WTC11 (cell line): ENCODE measurements at regions not wholly inside any gene's neighbourhood (a gene's known extent, or its start where the extent isn't known, plus 50 kb on each side); places are given as distances from the start of the nearest gene placed in this dataset.

ENCODE experiments used
- ATAC-seq: fragments of 200-7000 bp; cut with Tn5 transposase; 2 replicates; pipeline ENCODE4 v1.10.0; 2021; ENCODE audit warnings: mild to moderate bottlenecking, moderate library complexity
- CTCF ChIA-PET: fragments of 300-600 bp; sonication (Branson Sonifier 250); formaldehyde crosslinking; loops from one replicate; lab custom pipeline; 2021; ENCODE audit warnings: antibody characterized with exemption; lab: Charles Lee
- POLR2A ChIA-PET: fragments of 350-600 bp; sonication (Branson Sonifier 250); formaldehyde crosslinking; loops from one replicate; lab custom pipeline; 2021; ENCODE audit warnings: antibody characterized with exemption; lab: Charles Lee
- DNase-seq: peaks from one replicate; pipeline ENCODE4 v3.0.0; 2021; ENCODE audit warnings: low spot score
- H3K27ac Mint-ChIP-seq: 2 replicates; pipeline ENCODE4 v1.8.0; 2021; ENCODE audit warnings: mixed read lengths
- H3K27me3 Mint-ChIP-seq: 2 replicates; pipeline ENCODE4 v1.8.0; 2021; ENCODE audit warnings: low read depth, mild to moderate bottlenecking, moderate library complexity, mixed read lengths
- H3K36me3 Mint-ChIP-seq: 2 replicates; pipeline ENCODE4 v1.8.0; 2021; ENCODE audit warnings: mixed read lengths
- H3K4me1 Mint-ChIP-seq: 2 replicates; pipeline ENCODE4 v1.8.0; 2022; ENCODE audit warnings: mixed read lengths
- H3K4me3 Mint-ChIP-seq: 2 replicates; pipeline ENCODE4 v1.8.0; 2021; ENCODE audit warnings: mild to moderate bottlenecking, moderate library complexity, mixed read lengths
- H3K9me3 Mint-ChIP-seq: 2 replicates; pipeline ENCODE4 v1.8.0; 2021; ENCODE audit warnings: mixed read lengths
- ATF3 ChIP-seq: sonication (generic); formaldehyde crosslinking; conservative IDR thresholded peaks from 2 replicates; pipeline ENCODE4 v1.8.1; 2022; ENCODE audit warnings: mild to moderate bottlenecking, missing genetic modification reagents
- ATF6 ChIP-seq: sonication (generic); formaldehyde crosslinking; IDR thresholded peaks from 2 replicates; pipeline ENCODE4 v1.8.1; 2023; ENCODE audit warnings: mild to moderate bottlenecking, missing genetic modification reagents
- CBFB ChIP-seq: sonication (generic); formaldehyde crosslinking; IDR thresholded peaks from 2 replicates; pipeline ENCODE4 v1.8.1; 2022; ENCODE audit warnings: mild to moderate bottlenecking, low read depth, missing genetic modification reagents
- CREB1 ChIP-seq: sonication (generic); formaldehyde crosslinking; IDR thresholded peaks from 2 replicates; pipeline ENCODE4 v1.8.0; 2023; ENCODE audit warnings: mild to moderate bottlenecking, missing genetic modification reagents
- E2F1 ChIP-seq: sonication (generic); formaldehyde crosslinking; IDR thresholded peaks from 2 replicates; pipeline ENCODE4 v1.8.0; 2022; ENCODE audit warnings: mild to moderate bottlenecking, missing genetic modification reagents
- E2F5 ChIP-seq: sonication (generic); formaldehyde crosslinking; IDR thresholded peaks from 2 replicates; pipeline ENCODE4 v1.8.1; 2022; ENCODE audit warnings: mild to moderate bottlenecking, moderate library complexity, missing genetic modification reagents
- FOXK1 ChIP-seq: sonication (generic); formaldehyde crosslinking; IDR thresholded peaks from 2 replicates; pipeline ENCODE4 v1.8.0; 2022; ENCODE audit warnings: mild to moderate bottlenecking, moderate library complexity, missing genetic modification reagents
- FOXP4 ChIP-seq: sonication (generic); formaldehyde crosslinking; IDR thresholded peaks from 2 replicates; pipeline ENCODE4 v1.8.0; 2022; ENCODE audit warnings: mild to moderate bottlenecking, missing genetic modification reagents
- GABPB1 ChIP-seq: sonication (generic); formaldehyde crosslinking; IDR thresholded peaks from 2 replicates; pipeline ENCODE4 v1.8.1; 2023; ENCODE audit warnings: mild to moderate bottlenecking, missing genetic modification reagents
- JAZF1 ChIP-seq: fragments of 250-450 bp; sonication (Bioruptor Pico); IDR thresholded peaks from 2 replicates; pipeline ENCODE4 v1.9.0; 2021; ENCODE audit warnings: moderate library complexity, mild to moderate bottlenecking, inconsistent platforms
- JUN ChIP-seq: sonication (generic); formaldehyde crosslinking; IDR thresholded peaks from 2 replicates; pipeline ENCODE4 v1.8.0; 2023; ENCODE audit warnings: mild to moderate bottlenecking, missing genetic modification reagents
- KAT7 ChIP-seq: sonication (generic); formaldehyde crosslinking; IDR thresholded peaks from 2 replicates; pipeline ENCODE4 v1.8.1; 2023; ENCODE audit warnings: missing genetic modification reagents, mild to moderate bottlenecking, borderline replicate concordance
- MAX ChIP-seq: sonication (generic); formaldehyde crosslinking; IDR thresholded peaks from 2 replicates; pipeline ENCODE4 v1.8.0; 2022; ENCODE audit warnings: mild to moderate bottlenecking, missing genetic modification reagents
- NFATC4 ChIP-seq: fragments of 250-450 bp; sonication (Bioruptor Pico); IDR thresholded peaks from 2 replicates; pipeline ENCODE4 v1.9.0; 2021; ENCODE audit warnings: mild to moderate bottlenecking
- NFE2L1 ChIP-seq: sonication (generic); formaldehyde crosslinking; IDR thresholded peaks from 2 replicates; pipeline ENCODE4 v1.8.1; 2023; ENCODE audit warnings: missing genetic modification reagents
- RORB ChIP-seq: fragments of 250-450 bp; sonication (Bioruptor Pico); IDR thresholded peaks from 2 replicates; pipeline ENCODE4 v1.9.0; 2021; ENCODE audit warnings: mild to moderate bottlenecking
- SOX15 ChIP-seq: fragments of 250-450 bp; sonication (Bioruptor Pico); IDR thresholded peaks from 2 replicates; pipeline ENCODE4 v1.9.0; 2021; ENCODE audit warnings: mild to moderate bottlenecking
- SP1 ChIP-seq: sonication (generic); formaldehyde crosslinking; conservative IDR thresholded peaks from 2 replicates; pipeline ENCODE4 v1.8.1; 2022; ENCODE audit warnings: missing genetic modification reagents
- USF1 ChIP-seq: sonication (generic); formaldehyde crosslinking; IDR thresholded peaks from 2 replicates; pipeline ENCODE4 v1.8.0; 2022; ENCODE audit warnings: mild to moderate bottlenecking, missing genetic modification reagents
- ZNF138 ChIP-seq: sonication (generic); formaldehyde crosslinking; conservative IDR thresholded peaks from 2 replicates; pipeline ENCODE4 v1.8.1; 2022; ENCODE audit warnings: mild to moderate bottlenecking, moderate library complexity, missing genetic modification reagents
- ZNF232 ChIP-seq: sonication (generic); formaldehyde crosslinking; IDR thresholded peaks from 2 replicates; pipeline ENCODE4 v1.8.0; 2022; ENCODE audit warnings: mild to moderate bottlenecking, missing genetic modification reagents
- ZNF263 ChIP-seq: sonication (generic); formaldehyde crosslinking; IDR thresholded peaks from 2 replicates; pipeline ENCODE4 v1.8.1; 2022; ENCODE audit warnings: low read depth, mild to moderate bottlenecking, moderate library complexity, missing genetic modification reagents
- ZNF416 ChIP-seq: fragments of 250-450 bp; sonication (Bioruptor Pico); IDR thresholded peaks from 2 replicates; pipeline ENCODE4 v1.9.0; 2021; ENCODE audit warnings: mild to moderate bottlenecking, inconsistent platforms
- ZNF423 ChIP-seq: fragments of 250-450 bp; sonication (Bioruptor Pico); IDR thresholded peaks from 2 replicates; pipeline ENCODE4 v2.1.2; 2022; ENCODE audit warnings: mild to moderate bottlenecking, moderate library complexity

- no peak overlapping the region for H3K27ac Mint-ChIP-seq
- CTCF ChIA-PET = no interaction called here
- TF ChIP-seq FOXP4 (CRISPR knock-in tag) = no peak
- TF ChIP-seq FOXK1 = no peak
- TF ChIP-seq E2F5 = no peak
- no peak for TF ChIP-seq ZNF423 (CRISPR knock-in tag)
- no peak for TF ChIP-seq ZNF138 (CRISPR knock-in tag)
- ATAC-seq (no peak), DNase-seq (no peak)
- no peaks in the 10 kb centered on the region for H3K4me1 Mint-ChIP-seq
- no peak overlapping the region for H3K4me3 Mint-ChIP-seq
- POLR2A ChIA-PET = no interaction called here
- no peaks in the 10 kb centered on the region for H3K27me3 Mint-ChIP-seq
- H3K36me3 Mint-ChIP-seq = no peaks in the 10 kb centered on the region
- H3K9me3 Mint-ChIP-seq = no peaks in the 10 kb centered on the region
Measured at GRCh38 chr5:83865579-83865978, 144.9 kb upstream of the HAPLN1 start.

- Mint-ChIP-seq H3K27ac (no peak overlapping the region), H3K4me1 (no peaks in the 10 kb centered on the region), H3K27me3 (no peaks in the 10 kb centered on the region), H3K9me3 (no peaks in the 10 kb centered on the region), H3K36me3 (no peaks in the 10 kb centered on the region), H3K4me3 (no peak overlapping the region)
- DNase-seq (no peak), ATAC-seq (no peak)
- TF ChIP-seq USF1 (no peak), ZNF232 (CRISPR knock-in tag) (no peak), E2F5 (no peak), ATF6 (CRISPR knock-in tag) (no peak), E2F1 (CRISPR knock-in tag) (no peak)
- ChIA-PET CTCF (no interaction called here), POLR2A (no interaction called here)
Measured at GRCh38 chr5:83864652-83865051, 144.0 kb upstream of the HAPLN1 start.

- Mint-ChIP-seq H3K4me1 (0 out of 2 replicates have a peak, but pooled peaks cover 2% of the 10 kb centered on the region), H3K27me3 (no peaks in the 10 kb centered on the region), H3K27ac (no peak overlapping the region), H3K9me3 (no peaks in the 10 kb centered on the region), H3K36me3 (no peaks in the 10 kb centered on the region), H3K4me3 (no peak overlapping the region)
- DNase-seq = no peak
- CTCF ChIA-PET = no interaction called here
- POLR2A ChIA-PET = no interaction called here
- no peak for ATAC-seq
- TF ChIP-seq ZNF423 (CRISPR knock-in tag) = no peak
- no peak for TF ChIP-seq NFATC4
- no peak for TF ChIP-seq JUN (CRISPR knock-in tag)
- no peak for TF ChIP-seq GABPB1
- TF ChIP-seq ATF3 = no peak
- TF ChIP-seq JAZF1 (CRISPR knock-in tag) = no peak
- no peak for TF ChIP-seq KAT7
- TF ChIP-seq CBFB (CRISPR knock-in tag) = no peak
- no peak for TF ChIP-seq MAX (CRISPR knock-in tag)
- no peak for TF ChIP-seq NFE2L1 (CRISPR knock-in tag)
- TF ChIP-seq ZNF263 (CRISPR knock-in tag) = no peak
- TF ChIP-seq CREB1 (CRISPR knock-in tag) = no peak
- no peak for TF ChIP-seq SP1 (CRISPR knock-in tag)
- no peak for TF ChIP-seq SOX15 (CRISPR knock-in tag)
- no peak for TF ChIP-seq ZNF416 (CRISPR knock-in tag)
- TF ChIP-seq RORB = no peak
Measured at GRCh38 chr5:83857341-83857740, 136.7 kb upstream of the HAPLN1 start.
